HEK293 (cell line): ENCODE measurements at regions not wholly inside any gene's neighbourhood (a gene's known extent, or its start where the extent isn't known, plus 50 kb on each side); places are given as distances from the start of the nearest gene placed in this dataset.

Experiments used
- CTCF ChIA-PET: fragments of 350-600 bp; formaldehyde crosslinking; extraction: SDS; loops from one replicate; lab custom pipeline; 2021; ENCODE audit warnings: antibody characterized with exemption; lab: Yijun Ruan, JAX
- POLR2A ChIA-PET: fragments of 300-600 bp; formaldehyde crosslinking; extraction: SDS; loops from one replicate; lab custom pipeline; 2020; ENCODE audit warnings: antibody characterized with exemption, inconsistent platforms; lab: Yijun Ruan, JAX
- H3K27ac ChIP-seq: fragments of 200-500 bp; sonication (Bioruptor generic); 2 replicates; pipeline ENCODE4 v1.5.1; 2014; ENCODE audit warnings: low read depth, low read length, control low read depth, inconsistent platforms; ENCODE audit errors: extremely low read depth
- H3K36me3 ChIP-seq, 2 experiments: fragments of 200-500 bp in 1 of 2; sonication (Bioruptor generic) in 1 of 2; 1 replicate in 1 of 2; 2 replicates in 1 of 2; pipeline ENCODE4 v1.5.1; 2014 to 2017; ENCODE audit warnings: inconsistent platforms in 2 of 2, low read length in 2 of 2; ENCODE audit not compliant: control insufficient read depth in 2 of 2, insufficient read depth in 1 of 2
- H3K4me1 ChIP-seq: fragments of 200-500 bp; sonication (Bioruptor generic); 2 replicates; pipeline ENCODE4 v1.5.1; 2014; ENCODE audit warnings: mild to moderate bottlenecking, low read length, inconsistent platforms; ENCODE audit not compliant: control insufficient read depth, insufficient read depth
- H3K4me3 ChIP-seq: 2 replicates; pipeline ENCODE4 v1.5.1; 2011; ENCODE audit warnings: low read depth, mild to moderate bottlenecking, control low read depth, low read length, moderate library complexity
- H3K9me3 ChIP-seq: fragments of 200-500 bp; sonication (Bioruptor generic); 2 replicates; pipeline ENCODE4 v1.5.1; 2014; ENCODE audit warnings: low read depth, low read length, inconsistent platforms; ENCODE audit not compliant: control insufficient read depth, insufficient read depth
- ATF2 ChIP-seq: fragments of 450-650 bp; formaldehyde crosslinking; IDR thresholded peaks from 2 replicates; pipeline ENCODE4 v1.5.1; 2016; ENCODE audit warnings: missing biosample characterization, missing genetic modification characterization, low read depth
- ELK4 ChIP-seq: IDR thresholded peaks from 2 replicates; pipeline ENCODE4 v1.6.1; 2011; ENCODE audit warnings: mild to moderate bottlenecking, low read depth, low read length, borderline replicate concordance
- HOXA7 ChIP-seq: sonication (generic); formaldehyde crosslinking; IDR thresholded peaks from 2 replicates; pipeline ENCODE4 v1.8.1; 2022; ENCODE audit warnings: missing genetic modification reagents, borderline replicate concordance
- IKZF3 ChIP-seq: fragments of 450-650 bp; IDR thresholded peaks from 2 replicates; pipeline ENCODE4 v1.5.0; 2018; ENCODE audit warnings: missing biosample characterization, mild to moderate bottlenecking, missing genetic modification characterization, moderate library complexity
- KLF9 ChIP-seq: fragments of 450-650 bp; formaldehyde crosslinking; IDR thresholded peaks from 2 replicates; pipeline ENCODE4 v1.5.1; 2016; ENCODE audit warnings: missing biosample characterization, missing genetic modification characterization, low read depth
- MEIS1 ChIP-seq: sonication (generic); formaldehyde crosslinking; IDR thresholded peaks from 2 replicates; pipeline ENCODE4 v1.8.1; 2022; ENCODE audit warnings: missing genetic modification reagents, mild to moderate bottlenecking, borderline replicate concordance
- SCRT2 ChIP-seq: fragments of 450-650 bp; formaldehyde crosslinking; IDR thresholded peaks from 2 replicates; pipeline ENCODE4 v1.5.1; 2016; ENCODE audit warnings: missing biosample characterization, missing genetic modification characterization
- ZFP3 ChIP-seq: fragments of 450-650 bp; formaldehyde crosslinking; IDR thresholded peaks from 2 replicates; pipeline ENCODE4 v1.5.1; 2016; ENCODE audit warnings: low read depth, missing biosample characterization, missing genetic modification characterization
- ZFP37 ChIP-seq: fragments of 450-650 bp; formaldehyde crosslinking; IDR thresholded peaks from 2 replicates; pipeline ENCODE4 v1.5.1; 2016; ENCODE audit warnings: missing biosample characterization, missing genetic modification characterization
- ZFP69B ChIP-seq: fragments of 450-650 bp; formaldehyde crosslinking; IDR thresholded peaks from 2 replicates; pipeline ENCODE4 v1.5.1; 2016; ENCODE audit warnings: missing biosample characterization, missing genetic modification characterization
- ZNF133 ChIP-seq: fragments of 450-650 bp; formaldehyde crosslinking; IDR thresholded peaks from 2 replicates; pipeline ENCODE4 v1.5.1; 2016; ENCODE audit warnings: missing biosample characterization, missing genetic modification characterization
- ZNF138 ChIP-seq: fragments of 450-650 bp; formaldehyde crosslinking; IDR thresholded peaks from 2 replicates; pipeline ENCODE4 v1.5.1; 2016; ENCODE audit warnings: missing biosample characterization, missing genetic modification characterization, borderline replicate concordance
- ZNF157 ChIP-seq: fragments of 450-650 bp; formaldehyde crosslinking; IDR thresholded peaks from 2 replicates; pipeline ENCODE4 v1.5.1; 2016; ENCODE audit warnings: missing biosample characterization, missing genetic modification characterization
- ZNF175 ChIP-seq: fragments of 450-650 bp; formaldehyde crosslinking; IDR thresholded peaks from 2 replicates; pipeline ENCODE4 v1.5.1; 2016; ENCODE audit warnings: missing biosample characterization, missing genetic modification characterization
- ZNF24 ChIP-seq: fragments of 450-650 bp; formaldehyde crosslinking; IDR thresholded peaks from 2 replicates; pipeline ENCODE4 v1.5.1; 2016; ENCODE audit warnings: missing biosample characterization, missing genetic modification characterization
- ZNF274 ChIP-seq, 2 experiments: fragments of 200-500 bp in 1 of 2; fragments of 450-650 bp in 1 of 2; sonication (Bioruptor generic) in 1 of 2; formaldehyde crosslinking in 1 of 2; IDR thresholded peaks; 2 replicates each; pipeline versions ENCODE4 v1.5.1 to v1.6.1; 2014 to 2016; ENCODE audit warnings: borderline replicate concordance in 1 of 2, inconsistent platforms in 1 of 2, low read length in 1 of 2, missing biosample characterization in 1 of 2, missing genetic modification characterization in 1 of 2
- ZNF280D ChIP-seq: fragments of 450-650 bp; formaldehyde crosslinking; IDR thresholded peaks from 2 replicates; pipeline ENCODE4 v1.5.1; 2016; ENCODE audit warnings: missing biosample characterization, missing genetic modification characterization
- ZNF292 ChIP-seq: fragments of 450-650 bp; formaldehyde crosslinking; IDR thresholded peaks from 2 replicates; pipeline ENCODE4 v1.5.1; 2016; ENCODE audit warnings: low read depth, missing biosample characterization, missing genetic modification characterization, borderline replicate concordance
- ZNF341 ChIP-seq: fragments of 450-650 bp; formaldehyde crosslinking; IDR thresholded peaks from 2 replicates; pipeline ENCODE4; 2016; ENCODE audit warnings: low read depth, missing biosample characterization, missing genetic modification characterization
- ZNF37A ChIP-seq: fragments of 450-650 bp; IDR thresholded peaks from 2 replicates; pipeline ENCODE4 v1.5.1; 2018; ENCODE audit warnings: missing biosample characterization, missing genetic modification characterization
- ZNF391 ChIP-seq: fragments of 450-650 bp; formaldehyde crosslinking; IDR thresholded peaks from 2 replicates; pipeline ENCODE4 v1.5.1; 2016; ENCODE audit warnings: low read depth, missing biosample characterization, missing genetic modification characterization, borderline replicate concordance
- ZNF449 ChIP-seq: fragments of 450-650 bp; formaldehyde crosslinking; IDR thresholded peaks from 2 replicates; pipeline ENCODE4 v1.5.1; 2017; ENCODE audit warnings: missing biosample characterization, mild to moderate bottlenecking, missing genetic modification characterization, moderate library complexity
- ZNF580 ChIP-seq: fragments of 450-650 bp; formaldehyde crosslinking; IDR thresholded peaks from 2 replicates; pipeline ENCODE4 v1.5.1; 2016; ENCODE audit warnings: missing biosample characterization, missing genetic modification characterization
- ZNF600 ChIP-seq: fragments of 450-650 bp; formaldehyde crosslinking; IDR thresholded peaks from 2 replicates; pipeline ENCODE4 v1.5.1; 2016; ENCODE audit warnings: missing biosample characterization, missing genetic modification characterization
- ZNF624 ChIP-seq: fragments of 450-650 bp; formaldehyde crosslinking; IDR thresholded peaks from 2 replicates; pipeline ENCODE4 v1.5.1; 2017; ENCODE audit warnings: missing biosample characterization, missing genetic modification characterization
- ZNF670 ChIP-seq: fragments of 450-650 bp; formaldehyde crosslinking; IDR thresholded peaks from 2 replicates; pipeline ENCODE4 v1.5.1; 2016; ENCODE audit warnings: missing biosample characterization, missing genetic modification characterization, low read depth
- ZNF747 ChIP-seq: fragments of 450-650 bp; formaldehyde crosslinking; IDR thresholded peaks from 2 replicates; pipeline ENCODE4 v1.5.1; 2016; ENCODE audit warnings: missing biosample characterization, missing genetic modification characterization
- ZNF837 ChIP-seq: fragments of 450-650 bp; formaldehyde crosslinking; IDR thresholded peaks from 2 replicates; pipeline ENCODE4 v1.5.1; 2016; ENCODE audit warnings: missing biosample characterization, missing genetic modification characterization

GRCh38 chr1:167161242-167161641 lies 59.4 kb upstream of the POU2F1 start:
- POLR2A ChIA-PET = no interaction called here

GRCh38 chr1:167161762-167162161 lies 58.9 kb upstream of the POU2F1 start:
- ChIA-PET CTCF (no interaction called here), POLR2A (no interaction called here)
- peaks cover 15% of the 10 kb centered on the region for H3K4me1 ChIP-seq
- H3K36me3 ChIP-seq = no peaks in the 10 kb centered on the region
- no peaks in the 10 kb centered on the region for H3K9me3 ChIP-seq
- H3K4me3 ChIP-seq = no peak overlapping the region
- H3K27ac ChIP-seq = no peak overlapping the region
- TF ChIP-seq IKZF3 (no peak), ZNF837 (tag by site-specific recombination) (no peak), ZNF747 (tag by site-specific recombination) (no peak), ZNF341 (tag by site-specific recombination) (no peak), ZNF670 (tag by site-specific recombination) (no peak), ZNF624 (no peak), SCRT2 (no peak), ZNF175 (tag by site-specific recombination) (no peak), ELK4 (no peak)

More at GRCh38 chr1:167161242-167161641, 59.4 kb upstream of the POU2F1 start:
- H3K9me3 ChIP-seq = no peaks in the 10 kb centered on the region
- peaks cover 14% of the 10 kb centered on the region for H3K4me1 ChIP-seq
- no peak overlapping the region for H3K4me3 ChIP-seq
- TF ChIP-seq ZNF600 (tag by site-specific recombination) (no peak), ZNF157 (tag by site-specific recombination) (no peak), ZNF292 (tag by site-specific recombination) (no peak), ZNF37A (tag by site-specific recombination) (no peak), ZNF133 (tag by site-specific recombination) (no peak), ZFP69B (no peak), ZNF580 (tag by site-specific recombination) (no peak), ZNF280D (tag by site-specific recombination) (no peak), KLF9 (no peak), HOXA7 (CRISPR knock-in tag) (no peak), ZFP3 (tag by site-specific recombination) (no peak), ZNF449 (tag by site-specific recombination) (no peak), ZFP37 (tag by site-specific recombination) (no peak), ATF2 (tag by site-specific recombination) (no peak), ZNF24 (tag by site-specific recombination) (no peak), MEIS1 (CRISPR knock-in tag) (no peak), ZNF274 (IDR thresholded peaks at IDR 0.05; ENCODE audit: low read length) (no peak), ZNF274 (tag by site-specific recombination; IDR thresholded peaks at IDR 0.05; ENCODE audit: borderline replicate concordance) (no peak), ZNF391 (tag by site-specific recombination) (no peak), ZNF138 (tag by site-specific recombination) (no peak)
- CTCF ChIA-PET = no interaction called here
- H3K36me3 ChIP-seq = no peaks in the 10 kb centered on the region
- H3K27ac ChIP-seq = no peak overlapping the region
